GM19025 (cell line): ENCODE measurements at regions not wholly inside any gene's neighbourhood (a gene's known extent, or its start where the extent isn't known, plus 50 kb on each side); places are given as distances from the start of the nearest gene placed in this dataset.
"Not testable (repeated sequence)": the region's sequence is repeated elsewhere in the genome, so short reads cannot be mapped to it uniquely, and the experiment has no call there.

ENCODE experiments used
- ATAC-seq: cut with Tn5 transposase; IDR thresholded peaks from one replicate; pipeline ENCODE4 v1.9.1; 2021; ENCODE audit warnings: mild to moderate bottlenecking, low read depth, moderate library complexity; ENCODE audit not compliant: unreplicated experiment

GRCh38 chr3:181354140-181354539, 357.6 kb upstream of the SOX2 start:
- ATAC-seq: no peak

- ATAC-seq: no peak
Observed at GRCh38 chr3:181344331-181344730, 354.8 kb upstream of the DNAJC19 start.

GRCh38 chr3:181336597-181336996, 347.1 kb upstream of the DNAJC19 start:
- no peak for ATAC-seq

DNA sequence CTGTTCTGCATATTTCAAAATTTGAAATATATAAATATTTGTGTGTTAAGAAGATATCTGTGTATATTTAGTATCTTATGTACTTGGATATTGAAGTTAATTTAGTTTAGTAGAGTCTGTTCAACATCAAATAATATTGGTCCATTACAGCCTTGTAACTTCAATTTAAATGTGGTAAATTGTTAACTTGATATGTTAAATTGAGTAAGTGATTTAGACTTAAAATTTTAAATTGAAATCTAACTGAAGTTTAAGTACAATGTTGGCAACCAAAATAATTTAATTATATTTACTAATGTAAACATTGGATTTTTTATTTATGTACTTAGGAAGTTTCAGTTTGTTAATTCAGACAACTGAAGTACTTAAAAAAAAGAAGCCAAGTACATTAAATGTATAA, 343.9 kb upstream of the DNAJC19 start:
- no peak for ATAC-seq

DNA sequence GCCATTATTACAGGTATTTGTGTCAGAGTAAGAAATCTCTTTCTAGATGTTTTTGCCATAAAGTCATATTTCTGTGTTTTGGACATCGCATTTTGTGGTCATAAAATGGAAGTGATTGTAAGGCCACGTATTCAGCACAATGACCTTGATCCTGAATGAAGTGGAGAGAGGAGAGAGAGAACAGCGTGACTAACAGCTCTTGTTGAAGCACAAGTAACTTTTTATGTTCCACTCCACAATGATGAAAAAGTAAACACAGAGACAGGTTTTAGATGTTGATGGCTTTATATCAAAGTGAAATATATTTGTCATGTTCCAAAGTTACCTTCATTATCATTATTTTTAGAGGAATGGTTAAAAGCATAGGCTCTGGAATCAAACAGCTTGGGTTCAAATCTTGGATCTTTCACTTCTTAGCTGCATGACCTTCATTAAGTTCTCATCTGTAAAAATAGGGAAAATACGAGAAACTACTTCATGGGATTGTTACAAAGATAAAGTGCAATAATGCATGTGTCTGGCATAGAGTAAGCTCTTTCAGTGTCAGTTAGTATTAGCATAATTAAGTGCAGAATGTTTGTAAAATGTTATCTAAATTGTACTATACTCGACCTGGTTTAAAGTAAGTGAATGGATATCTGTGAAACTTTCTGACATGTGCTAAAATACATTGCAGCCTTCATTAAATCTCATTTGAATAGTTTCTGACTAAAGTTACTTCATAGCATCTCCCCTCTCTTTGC, 341.5 kb upstream of the DNAJC19 start:
- no peak for ATAC-seq

DNA sequence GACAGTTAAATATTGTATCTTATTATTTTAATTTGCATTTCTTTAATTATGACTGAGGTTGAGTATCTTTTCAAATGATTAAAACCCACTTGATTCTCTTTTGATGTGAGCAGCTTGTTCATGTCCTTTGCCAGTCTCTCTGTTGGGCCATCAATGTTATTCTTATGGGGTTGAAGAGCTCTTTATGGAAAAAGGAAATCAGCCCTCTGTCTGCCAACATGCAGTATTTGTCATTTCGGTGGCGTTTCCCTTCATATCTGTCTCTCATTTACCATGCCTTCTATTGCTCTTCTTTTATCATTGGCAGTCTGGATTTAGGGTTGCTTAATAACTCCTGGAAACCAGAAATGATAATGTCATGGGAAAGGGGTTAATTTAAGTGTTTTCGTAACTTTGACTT, 340.7 kb upstream of the DNAJC19 start:
- no peak for ATAC-seq

DNA sequence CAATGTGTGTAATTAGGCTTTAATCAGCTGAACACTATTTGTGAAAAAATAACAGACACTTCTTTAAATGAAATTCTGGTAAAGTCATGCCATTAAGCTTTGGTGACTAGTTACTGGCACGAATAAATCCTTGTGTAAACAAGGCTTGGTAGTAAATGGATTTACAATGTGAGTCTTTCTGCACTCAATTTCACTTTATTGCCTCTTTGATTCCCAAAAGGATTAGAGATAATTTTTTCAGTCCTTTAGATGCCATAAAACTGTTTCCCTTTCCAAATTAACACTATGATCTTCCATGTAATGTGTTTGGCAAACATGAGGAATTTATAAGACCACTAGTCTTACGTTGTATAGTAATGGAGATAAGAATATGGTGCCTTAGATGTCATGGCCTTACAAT, 339.5 kb upstream of the DNAJC19 start:
- no peak for ATAC-seq

GRCh38 chr3:181328346-181328745, 338.8 kb upstream of the DNAJC19 start:
- ATAC-seq: no peak

DNA sequence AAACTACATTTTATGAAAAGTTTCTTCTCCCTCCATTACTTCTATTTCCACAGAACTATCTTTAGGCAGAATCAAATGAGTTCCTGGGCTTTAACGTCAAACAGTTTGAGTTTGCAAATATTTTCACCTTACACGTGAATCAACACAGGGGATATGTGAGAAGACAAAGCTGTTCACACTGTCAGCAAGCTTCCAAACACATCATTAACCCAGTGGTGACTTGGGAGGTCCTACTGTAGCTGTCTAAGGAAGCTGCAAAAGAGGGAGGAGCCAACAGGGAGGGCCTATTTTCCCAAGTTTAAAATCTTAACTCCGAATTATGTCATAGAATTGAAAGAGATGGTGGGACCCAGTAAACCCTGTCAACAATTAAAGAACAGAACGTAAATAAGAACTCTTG, 337.8 kb upstream of the DNAJC19 start:
- ATAC-seq: no peak

GRCh38 chr3:181326637-181327223, 337.2 kb upstream of the DNAJC19 start:
- ATAC-seq: no peak

GRCh38 chr3:181324516-181324915, 335.0 kb upstream of the DNAJC19 start:
- ATAC-seq: not testable (repeated sequence)

DNA sequence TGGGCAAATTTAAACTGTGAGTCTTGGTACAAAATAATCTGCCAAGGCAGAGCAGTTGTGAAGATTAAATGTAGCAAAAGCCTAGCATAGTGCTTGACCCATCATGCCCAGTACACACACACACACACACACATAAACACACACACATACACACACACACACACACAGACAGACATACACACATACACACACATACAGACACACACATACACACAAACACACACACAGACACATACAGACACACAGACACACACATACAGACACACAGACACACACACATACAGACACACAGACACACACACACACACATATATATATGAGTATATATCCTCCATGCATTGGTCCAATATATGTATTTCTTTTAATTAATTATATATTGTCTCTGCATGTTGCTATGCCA, 328.8 kb upstream of the DNAJC19 start:
- ATAC-seq: no peak

- ATAC-seq: no peak
Observed at GRCh38 chr3:181317508-181317907, 328.0 kb upstream of the DNAJC19 start.

DNA sequence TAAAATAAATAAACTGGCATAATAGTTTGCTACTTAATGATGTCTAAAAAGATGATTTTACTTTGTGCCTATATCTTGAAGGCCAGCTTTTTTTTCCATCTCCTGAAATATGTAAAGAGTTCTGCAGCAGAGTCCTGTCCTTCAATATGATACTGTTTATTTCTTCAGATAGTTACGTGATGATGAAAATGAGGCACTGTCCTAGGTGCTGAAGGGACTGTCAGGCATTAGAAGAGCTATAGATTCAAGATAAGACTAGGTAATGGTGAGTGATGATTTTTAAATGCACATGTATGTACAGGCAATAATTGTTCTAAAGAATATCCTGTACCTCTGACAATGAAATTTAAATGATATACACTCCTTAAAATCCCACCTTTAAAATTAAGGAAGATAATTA, 326.9 kb upstream of the DNAJC19 start:
- ATAC-seq: no peak

- ATAC-seq: no peak
Observed at GRCh38 chr3:181313335-181313734, 323.8 kb upstream of the DNAJC19 start.

DNA sequence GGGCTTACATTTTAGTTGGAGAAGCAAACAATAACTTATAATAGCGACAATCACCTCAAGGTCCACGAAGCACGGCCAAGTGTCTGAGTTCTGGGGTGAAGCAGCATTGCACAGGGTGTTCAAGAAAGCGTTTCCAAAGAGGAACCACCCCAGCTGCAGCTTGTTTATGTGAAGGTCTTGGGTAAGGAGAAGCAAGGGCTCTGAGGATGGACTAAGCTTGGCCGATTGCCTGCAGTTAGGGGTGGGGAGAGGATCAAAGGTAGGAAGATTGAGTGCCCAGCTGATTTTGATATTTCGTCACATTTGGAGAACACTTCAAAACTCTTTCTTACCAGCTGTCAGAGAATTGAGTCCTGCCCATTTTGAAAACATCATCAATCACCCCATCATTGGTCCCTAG, 321.6 kb upstream of the DNAJC19 start:
- ATAC-seq: no peak

DNA sequence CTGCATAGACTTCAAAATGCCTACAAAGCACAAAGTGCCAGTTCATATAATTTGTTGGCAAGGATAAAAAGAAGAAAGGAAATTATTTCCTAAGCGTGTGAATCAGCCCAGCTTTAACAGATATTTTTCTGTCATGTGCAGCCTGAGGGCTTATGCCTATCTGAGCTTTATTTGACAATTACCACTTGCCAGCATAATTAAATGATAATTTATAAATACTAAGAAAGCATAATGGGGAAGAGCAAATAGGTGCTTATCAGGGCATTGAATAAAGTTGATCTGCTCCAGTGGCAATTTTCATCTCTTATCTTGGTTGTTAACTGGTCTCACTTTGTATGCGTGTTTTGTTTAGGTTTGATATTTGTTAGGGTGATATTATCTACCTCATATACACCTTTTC, 313.4 kb upstream of the DNAJC19 start:
- no peak for ATAC-seq

DNA sequence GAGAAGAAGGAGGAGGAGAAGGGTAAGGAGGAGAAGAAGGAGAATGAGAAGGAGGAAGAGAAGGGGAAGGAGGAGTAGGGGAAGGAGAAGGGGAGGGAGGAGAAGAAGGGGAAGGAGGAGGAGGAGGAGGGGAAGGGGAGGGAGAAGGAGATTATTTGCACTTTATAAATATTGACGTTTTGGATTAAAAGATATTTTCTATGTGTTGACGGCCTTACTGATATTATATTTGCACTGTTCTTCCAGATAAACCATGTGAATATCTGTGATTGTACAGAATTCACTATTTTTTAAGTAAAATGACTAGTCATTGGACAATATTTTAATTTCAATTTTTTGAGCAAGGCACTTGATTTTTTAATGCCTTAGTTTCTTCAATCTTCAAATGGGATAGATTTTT, 310.5 kb upstream of the DNAJC19 start:
- no peak for ATAC-seq

GRCh38 chr3:181298421-181298820, 308.9 kb upstream of the DNAJC19 start:
- ATAC-seq: no peak

GRCh38 chr3:181292984-181293383, 303.4 kb upstream of the DNAJC19 start:
- ATAC-seq: no peak

DNA sequence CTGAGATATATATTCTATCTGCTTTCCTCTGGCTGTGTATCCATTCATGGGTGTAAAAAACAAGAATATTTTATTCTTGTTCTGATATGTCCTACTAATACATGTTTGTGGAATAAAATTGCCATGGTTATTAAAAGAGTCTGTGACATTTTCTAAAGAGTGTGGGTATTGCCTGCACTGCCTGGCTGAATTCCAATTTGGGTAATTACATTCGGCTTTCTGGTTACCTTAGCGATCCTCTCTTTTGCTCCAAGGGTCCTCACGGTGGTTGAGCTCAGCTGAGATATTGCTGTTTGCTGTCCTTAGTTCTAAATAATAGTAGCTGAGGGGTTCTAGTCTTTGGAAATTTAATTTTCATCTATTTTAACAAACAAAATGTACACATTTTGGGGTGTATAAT, 301.4 kb upstream of the DNAJC19 start:
- no peak for ATAC-seq

- no peak for ATAC-seq
Observed at GRCh38 chr3:181289306-181289705, 299.8 kb upstream of the DNAJC19 start.
